ENCODE measurements at regions not wholly inside any gene's neighbourhood (a gene's known extent, or its start where the extent isn't known, plus 50 kb on each side); places are given as distances from the start of the nearest gene placed in this dataset.

DNA sequence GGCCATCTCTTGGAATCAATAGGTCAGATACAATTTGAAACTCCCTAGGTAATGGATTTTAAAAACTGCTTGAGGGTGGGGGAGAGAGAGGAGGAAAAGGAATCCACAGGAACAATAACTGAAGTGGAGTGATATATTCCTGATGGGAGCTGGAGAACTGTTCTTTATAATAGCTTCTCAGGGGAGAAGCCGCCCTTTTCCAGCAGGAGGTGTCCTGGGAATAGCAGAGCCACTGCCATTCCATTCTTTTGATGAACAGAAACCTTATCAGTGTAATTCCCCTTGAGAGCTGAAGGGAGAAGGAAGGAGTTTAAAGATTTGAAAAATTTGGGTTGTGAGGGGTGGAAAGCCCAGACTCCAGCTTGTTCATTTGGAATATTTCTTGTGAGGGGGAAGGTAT is 504.9 kb upstream of the DPH6 start:
- Histone ChIP-seq H2BK12ac (ENCODE audit: insufficient read length, low read depth, low read length) (no peak overlapping the region), H4K8ac (replicated peaks; ENCODE audit: insufficient read length, low read depth, low read length) (no peak overlapping the region), H3K79me2 (ENCODE audit: insufficient read depth, low read length) (no peaks in the 10 kb centered on the region), H3K4me2 (ENCODE audit: insufficient read depth, insufficient read length, low read length) (no peak overlapping the region), H3K27ac (ENCODE audit: insufficient read length, low read depth, low read length) (no peak overlapping the region), H3K23ac (ENCODE audit: insufficient read length, low read depth, low read length) (no peak overlapping the region), H4K91ac (ENCODE audit: insufficient read length, low read depth, low read length) (no peak overlapping the region), H3K18ac (ENCODE audit: insufficient read length, low read depth, low read length) (no peak overlapping the region), H3K79me1 (ENCODE audit: insufficient read depth, low read depth, low read length, poor library complexity, severe bottlenecking) (no peaks in the 10 kb centered on the region), H2BK20ac (ENCODE audit: low read depth, low read length, poor library complexity, severe bottlenecking) (no peak overlapping the region), H2BK15ac (ENCODE audit: low read depth, low read length) (no peak overlapping the region), H3K9ac (ENCODE audit: extremely low read depth, insufficient read length, low read length) (no peak overlapping the region), H4K5ac (ENCODE audit: insufficient read length, low read depth, low read length) (no peak overlapping the region), H4K20me1 (ENCODE audit: control insufficient read depth, insufficient read depth, insufficient read length) (no peaks in the 10 kb centered on the region), H3K56ac (ENCODE audit: insufficient read length, low read depth, low read length) (no peak overlapping the region), H3K27me3 (ENCODE audit: insufficient read depth, low read length) (no peaks in the 10 kb centered on the region), H3K4me1 (ENCODE audit: insufficient read depth, low read length) (no peaks in the 10 kb centered on the region), H3K4ac (ENCODE audit: low read depth, low read length) (no peak overlapping the region), H2AFZ (ENCODE audit: low read length) (no peak overlapping the region), H3T11ph (ENCODE audit: low read length) (no peak overlapping the region), H2AK5ac (ENCODE audit: insufficient read length, low read length) (no peak overlapping the region), H2BK5ac (ENCODE audit: insufficient read length, low read length) (no peak overlapping the region), H3K14ac (ENCODE audit: insufficient read depth, low read length) (no peak overlapping the region), H3K9me3 (ENCODE audit: control insufficient read depth, low read depth, low read length) (no peaks in the 10 kb centered on the region), H3K23me2 (ENCODE audit: insufficient read length, low read depth, low read length, poor library complexity, severe bottlenecking) (no peaks in the 10 kb centered on the region), H2BK120ac (ENCODE audit: low read depth, low read length, poor library complexity, severe bottlenecking) (no peak overlapping the region)
- Mint-ChIP-seq H3K36me3 (ENCODE audit: insufficient read depth in 1 of 3, low read depth in 3 of 3) (peaks cover 0 to 6% (median 0%) of the 10 kb centered on the region in 3 experiments; a peak in 2 of 7 replicates), H3K9me3 (peaks cover 0 to 5% of the 10 kb centered on the region in 2 experiments; a peak in 2 of 5 replicates), H3K27me3 (ENCODE audit: low read depth) (no peaks in the 10 kb centered on the region), H3K4me3 (no peak overlapping the region), H3K27ac (no peak overlapping the region), H3K4me1 (peaks cover 8% of the 10 kb centered on the region in 2 experiments)
- WGBS (ENCODE audit: extremely low coverage, insufficient read length, low lambda C conversion rate) = no CpG with 5 or more reads among the region's 1 CpG
- no peak for DNase-seq
- TF ChIP-seq, protein P1, sequence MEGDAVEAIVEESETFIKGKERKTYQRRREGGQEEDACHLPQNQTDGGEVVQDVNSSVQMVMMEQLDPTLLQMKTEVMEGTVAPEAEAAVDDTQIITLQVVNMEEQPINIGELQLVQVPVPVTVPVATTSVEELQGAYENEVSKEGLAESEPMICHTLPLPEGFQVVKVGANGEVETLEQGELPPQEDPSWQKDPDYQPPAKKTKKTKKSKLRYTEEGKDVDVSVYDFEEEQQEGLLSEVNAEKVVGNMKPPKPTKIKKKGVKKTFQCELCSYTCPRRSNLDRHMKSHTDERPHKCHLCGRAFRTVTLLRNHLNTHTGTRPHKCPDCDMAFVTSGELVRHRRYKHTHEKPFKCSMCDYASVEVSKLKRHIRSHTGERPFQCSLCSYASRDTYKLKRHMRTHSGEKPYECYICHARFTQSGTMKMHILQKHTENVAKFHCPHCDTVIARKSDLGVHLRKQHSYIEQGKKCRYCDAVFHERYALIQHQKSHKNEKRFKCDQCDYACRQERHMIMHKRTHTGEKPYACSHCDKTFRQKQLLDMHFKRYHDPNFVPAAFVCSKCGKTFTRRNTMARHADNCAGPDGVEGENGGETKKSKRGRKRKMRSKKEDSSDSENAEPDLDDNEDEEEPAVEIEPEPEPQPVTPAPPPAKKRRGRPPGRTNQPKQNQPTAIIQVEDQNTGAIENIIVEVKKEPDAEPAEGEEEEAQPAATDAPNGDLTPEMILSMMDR (conservative IDR thresholded peaks at IDR 0.05) = no peak; the same call in 2 of the 3 replicates

Data from H9 (cell line).